RPMI8226 (cell line): ENCODE measurements at regions not wholly inside any gene's neighbourhood (a gene's known extent, or its start where the extent isn't known, plus 50 kb on each side); places are given as distances from the start of the nearest gene placed in this dataset.

Source experiments
- DNase-seq: peaks from one replicate; pipeline ENCODE4 v3.0.0-alpha.2; 2015

- DNase-seq, result peak; percentile 33
Observed at GRCh38 chr2:5959836-5960820, 267.9 kb downstream of the SOX11 start.

- DNase-seq, result no peak
Observed at GRCh38 chr2:5967506-5967905, 275.3 kb downstream of the SOX11 start.

GRCh38 chr2:5969303-5969702, 277.1 kb downstream of the SOX11 start:
- no peak for DNase-seq

GRCh38 chr2:5970347-5970746, 278.2 kb downstream of the SOX11 start:
- DNase-seq, result no peak

GRCh38 chr2:5974477-5974876, 282.3 kb downstream of the SOX11 start:
- DNase-seq, result no peak

- DNase-seq, result no peak
Observed at GRCh38 chr2:5975401-5975800, 283.2 kb downstream of the SOX11 start.

- DNase-seq, result no peak
Observed at GRCh38 chr2:5976531-5977065, 284.4 kb downstream of the SOX11 start.

GRCh38 chr2:5977477-5977876, 285.3 kb downstream of the SOX11 start:
- no peak for DNase-seq

- DNase-seq, result no peak
Observed at GRCh38 chr2:5978131-5978751, 286.1 kb downstream of the SOX11 start.

GRCh38 chr2:5980450-5981190, 288.4 kb downstream of the SOX11 start:
- no peak for DNase-seq

GRCh38 chr2:5982193-5982902, 290.2 kb downstream of the SOX11 start:
- DNase-seq, result no peak

- no peak for DNase-seq
Observed at GRCh38 chr2:5982903-5983265, 290.7 kb downstream of the SOX11 start.

- no peak for DNase-seq
Observed at GRCh38 chr2:5983511-5984272, 291.5 kb downstream of the SOX11 start.

GRCh38 chr2:5984273-5984655, 292.1 kb downstream of the SOX11 start:
- no peak for DNase-seq

- no peak for DNase-seq
Observed at GRCh38 chr2:5984946-5985345, 292.8 kb downstream of the SOX11 start.

- peak; percentile 12 for DNase-seq
Observed at GRCh38 chr2:5985536-5986385, 293.6 kb downstream of the SOX11 start.

- no peak for DNase-seq
Observed at GRCh38 chr2:5986801-5987787, 294.9 kb downstream of the SOX11 start.

GRCh38 chr2:5988120-5988519, 295.9 kb downstream of the SOX11 start:
- DNase-seq, result no peak

GRCh38 chr2:5990086-5990485, 297.9 kb downstream of the SOX11 start:
- DNase-seq, result no peak
